Neural crest cell (in vitro differentiated cells): ENCODE measurements at regions not wholly inside any gene's neighbourhood (a gene's known extent, or its start where the extent isn't known, plus 50 kb on each side); places are given as distances from the start of the nearest gene placed in this dataset.

ENCODE experiments used
- DNase-seq: peaks from one replicate; pipeline ENCODE4 v3.0.0; 2021; ENCODE audit warnings: low read depth, mixed read lengths, low spot score
- H3K27ac Mint-ChIP-seq: one replicate; pipeline ENCODE4 v1.8.0; 2021; ENCODE audit warnings: mild to moderate bottlenecking, mixed read lengths; ENCODE audit not compliant: unreplicated experiment
- H3K27me3 Mint-ChIP-seq: 2 replicates; pipeline ENCODE4 v1.8.0; 2021; ENCODE audit warnings: low read depth, mild to moderate bottlenecking, mixed read lengths
- H3K36me3 Mint-ChIP-seq: 2 replicates; pipeline ENCODE4 v1.8.0; 2021; ENCODE audit warnings: low read depth, mild to moderate bottlenecking, mixed read lengths
- H3K4me1 Mint-ChIP-seq: 2 replicates; pipeline ENCODE4 v1.8.0; 2021; ENCODE audit warnings: mixed read lengths
- H3K4me3 Mint-ChIP-seq: one replicate; pipeline ENCODE4 v1.8.0; 2021; ENCODE audit warnings: mild to moderate bottlenecking, mixed read lengths
- H3K9me3 Mint-ChIP-seq: 2 replicates; pipeline ENCODE4 v1.8.0; 2021; ENCODE audit warnings: mixed read lengths
- TF ChIP-seq, protein P1 (sequence below): fragments of 200-600 bp; sonication (generic); conservative IDR thresholded peaks from 2 replicates; pipeline ENCODE4 v1.5.0; 2021; ENCODE audit warnings: antibody characterized with exemption, mild to moderate bottlenecking

DNA sequence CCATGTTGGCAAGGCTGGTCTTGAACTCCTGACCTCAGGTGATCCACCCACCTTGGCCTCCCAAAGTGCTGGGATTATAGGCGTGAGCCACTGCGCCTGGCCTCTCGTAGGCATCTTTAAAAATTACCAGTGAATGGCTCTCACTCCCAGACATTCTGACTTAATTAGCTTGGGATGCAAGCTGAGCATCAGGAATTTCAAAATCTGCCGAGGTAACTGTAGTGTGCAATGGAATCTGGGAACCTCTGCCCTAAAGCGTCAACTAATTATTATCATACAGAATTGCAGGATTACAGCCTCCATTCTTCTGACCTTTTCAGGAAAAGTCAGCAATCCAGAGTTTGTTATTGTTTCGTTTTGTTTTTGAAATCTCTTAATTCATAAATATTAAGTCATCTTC, 213.4 kb upstream of the DMAC1 start:
- no peaks in the 10 kb centered on the region for H3K4me1 Mint-ChIP-seq
- no peak overlapping the region for H3K27ac Mint-ChIP-seq
- DNase-seq = no peak
- H3K9me3 Mint-ChIP-seq = peaks cover 13% of the 10 kb centered on the region
- no peak overlapping the region for H3K4me3 Mint-ChIP-seq
- peaks cover 2% of the 10 kb centered on the region for H3K36me3 Mint-ChIP-seq
- no peaks in the 10 kb centered on the region for H3K27me3 Mint-ChIP-seq
- TF ChIP-seq, protein P1, sequence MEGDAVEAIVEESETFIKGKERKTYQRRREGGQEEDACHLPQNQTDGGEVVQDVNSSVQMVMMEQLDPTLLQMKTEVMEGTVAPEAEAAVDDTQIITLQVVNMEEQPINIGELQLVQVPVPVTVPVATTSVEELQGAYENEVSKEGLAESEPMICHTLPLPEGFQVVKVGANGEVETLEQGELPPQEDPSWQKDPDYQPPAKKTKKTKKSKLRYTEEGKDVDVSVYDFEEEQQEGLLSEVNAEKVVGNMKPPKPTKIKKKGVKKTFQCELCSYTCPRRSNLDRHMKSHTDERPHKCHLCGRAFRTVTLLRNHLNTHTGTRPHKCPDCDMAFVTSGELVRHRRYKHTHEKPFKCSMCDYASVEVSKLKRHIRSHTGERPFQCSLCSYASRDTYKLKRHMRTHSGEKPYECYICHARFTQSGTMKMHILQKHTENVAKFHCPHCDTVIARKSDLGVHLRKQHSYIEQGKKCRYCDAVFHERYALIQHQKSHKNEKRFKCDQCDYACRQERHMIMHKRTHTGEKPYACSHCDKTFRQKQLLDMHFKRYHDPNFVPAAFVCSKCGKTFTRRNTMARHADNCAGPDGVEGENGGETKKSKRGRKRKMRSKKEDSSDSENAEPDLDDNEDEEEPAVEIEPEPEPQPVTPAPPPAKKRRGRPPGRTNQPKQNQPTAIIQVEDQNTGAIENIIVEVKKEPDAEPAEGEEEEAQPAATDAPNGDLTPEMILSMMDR = no peak

DNA sequence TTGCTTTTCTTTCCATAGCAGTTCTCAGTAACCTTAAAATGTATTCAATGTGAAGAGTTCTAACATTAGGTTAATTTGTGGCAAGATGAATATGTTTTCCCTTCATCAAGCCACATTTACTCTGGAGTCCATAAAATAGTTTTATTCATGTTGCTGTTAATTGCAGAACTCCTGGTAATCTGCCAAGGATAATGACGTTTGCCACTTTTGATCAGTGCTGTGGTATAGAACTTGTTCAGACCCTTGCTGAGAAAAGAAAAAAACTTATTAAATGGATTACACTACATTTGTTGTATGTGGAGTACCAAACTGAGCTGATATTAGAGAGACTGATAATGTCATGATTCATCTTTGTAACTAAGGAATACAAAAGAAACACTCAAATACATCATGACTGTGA, 212.4 kb upstream of the DMAC1 start:
- peaks cover 14% of the 10 kb centered on the region for H3K9me3 Mint-ChIP-seq
- H3K36me3 Mint-ChIP-seq = peaks cover 5% of the 10 kb centered on the region
- TF ChIP-seq, protein P1 = no peak
- H3K4me3 Mint-ChIP-seq = no peak overlapping the region
- DNase-seq = no peak
- H3K27me3 Mint-ChIP-seq = no peaks in the 10 kb centered on the region
- H3K27ac Mint-ChIP-seq = no peak overlapping the region
- no peaks in the 10 kb centered on the region for H3K4me1 Mint-ChIP-seq

DNA sequence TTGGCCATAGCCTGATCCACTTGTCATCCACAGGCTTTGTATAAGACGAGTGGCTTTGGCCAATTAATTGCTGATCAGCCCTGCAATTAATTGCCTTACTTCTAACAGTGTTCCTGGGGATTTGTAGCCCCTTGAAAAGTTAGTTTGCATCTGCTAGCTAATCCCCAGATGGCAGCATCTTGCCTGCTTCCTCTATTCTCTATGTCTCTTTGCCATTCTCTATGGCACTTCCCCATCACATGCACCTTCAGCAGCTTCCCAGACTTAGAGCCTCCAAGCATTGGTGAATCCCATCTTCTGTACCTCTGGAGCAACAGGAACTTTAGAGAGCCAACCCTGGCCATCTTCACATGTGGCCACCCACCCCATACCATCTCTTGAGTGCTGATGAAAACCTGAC, 197.0 kb upstream of the DMAC1 start:
- H3K9me3 Mint-ChIP-seq = peaks cover 1% of the 10 kb centered on the region
- no peak for DNase-seq
- TF ChIP-seq, protein P1 = no peak
- H3K4me1 Mint-ChIP-seq = no peaks in the 10 kb centered on the region
- no peak overlapping the region for H3K4me3 Mint-ChIP-seq
- H3K36me3 Mint-ChIP-seq = peaks cover 1% of the 10 kb centered on the region
- no peak overlapping the region for H3K27ac Mint-ChIP-seq
- no peaks in the 10 kb centered on the region for H3K27me3 Mint-ChIP-seq

DNA sequence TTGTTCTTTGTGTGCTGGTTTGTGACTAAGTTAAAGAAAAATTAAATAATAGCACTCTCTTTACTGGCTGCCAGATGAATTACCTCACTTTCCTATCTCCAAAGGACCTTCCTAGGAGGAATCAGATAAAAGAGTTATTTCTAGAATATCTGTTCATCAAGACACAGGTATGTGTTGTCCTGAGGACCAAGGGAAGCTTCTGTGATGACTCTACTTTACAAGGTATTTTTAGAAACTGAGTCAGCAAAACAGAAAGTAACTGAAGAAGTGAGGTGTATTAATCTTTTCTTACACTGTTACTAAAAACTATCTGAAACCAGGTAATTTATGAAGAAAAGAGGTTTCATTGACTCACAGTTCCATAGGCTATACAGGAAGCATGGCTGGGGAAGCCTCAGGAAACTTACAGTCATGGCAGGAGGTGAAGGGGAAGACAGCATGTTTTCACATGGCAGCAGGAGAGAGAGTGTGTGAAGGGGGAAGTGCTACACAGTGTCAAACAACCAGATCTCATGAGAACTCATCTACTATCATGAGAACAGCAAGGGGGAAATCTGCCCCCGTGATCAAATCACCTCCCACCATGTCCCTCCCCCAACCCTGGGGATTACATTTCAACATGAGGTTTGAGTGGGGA, 189.2 kb upstream of the DMAC1 start:
- DNase-seq = no peak
- TF ChIP-seq, protein P1 = no peak
- Mint-ChIP-seq H3K27ac (peak overlapping the region; percentile 89), H3K36me3 (peaks cover 4% of the 10 kb centered on the region), H3K27me3 (peaks cover 3% of the 10 kb centered on the region), H3K9me3 (peaks cover 3% of the 10 kb centered on the region), H3K4me3 (no peak overlapping the region), H3K4me1 (peaks cover 12% of the 10 kb centered on the region)

DNA sequence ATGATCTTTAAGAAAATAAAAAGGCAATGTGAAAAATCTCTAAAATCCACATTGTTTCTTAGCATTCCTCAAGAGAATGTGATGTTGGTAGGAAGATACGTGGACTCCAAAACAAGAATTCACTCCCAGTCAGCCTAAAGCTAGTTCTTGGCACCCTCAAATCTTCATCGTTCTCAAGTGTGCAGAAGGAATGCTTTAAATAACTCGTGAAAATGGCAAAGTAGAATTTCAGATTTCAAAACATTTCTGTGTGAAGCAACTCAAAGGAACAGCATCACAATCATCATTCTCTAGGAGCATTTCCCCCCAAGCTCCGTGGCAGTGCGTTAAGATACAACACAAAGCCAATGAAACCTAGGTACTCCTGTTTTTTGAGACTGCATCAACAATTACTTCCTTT, 185.1 kb upstream of the DMAC1 start:
- TF ChIP-seq, protein P1 = no peak
- Mint-ChIP-seq H3K4me1 (peaks cover 46% of the 10 kb centered on the region), H3K27me3 (no peaks in the 10 kb centered on the region), H3K27ac (peak overlapping the region; percentile 22), H3K4me3 (no peak overlapping the region), H3K9me3 (no peaks in the 10 kb centered on the region), H3K36me3 (no peaks in the 10 kb centered on the region)
- no peak for DNase-seq
